Spleen (tissue), 11 donors: ENCODE measurements at regions not wholly inside any gene's neighbourhood (a gene's known extent, or its start where the extent isn't known, plus 50 kb on each side); places are given as distances from the start of the nearest gene placed in this dataset.

ENCODE experiments used
- DNase-seq: peaks from one replicate; pipeline ENCODE4 v3.0.0-alpha.2; 2020
- H3K27ac ChIP-seq, 8 donors: fragments of 200-600 bp; sonication (generic) in 7 of 8; 1 replicate in 4 of 8; 2 replicates in 4 of 8; pipeline versions ENCODE4 v1.5.0 to v1.8.0; 2016 to 2021; ENCODE audit warnings: inconsistent platforms in 4 of 8, mild to moderate bottlenecking in 4 of 8, moderate library complexity in 1 of 8
- H3K27me3 ChIP-seq, 7 donors: fragments of 200-600 bp; sonication (generic) in 6 of 7; replicated peaks in 1 of 7; 1 replicate in 4 of 7; 2 replicates in 3 of 7; pipeline versions ENCODE4 v1.5.0 to v1.8.0; 2016 to 2021; ENCODE audit warnings: inconsistent platforms in 3 of 7, mild to moderate bottlenecking in 1 of 7
- H3K36me3 ChIP-seq, 6 donors: fragments of 200-600 bp; sonication (generic) in 5 of 6; 1 replicate in 4 of 6; 2 replicates in 2 of 6; pipeline versions ENCODE4 v1.5.0 to v1.8.0; 2016 to 2021; ENCODE audit warnings: inconsistent platforms in 2 of 6
- H3K4me1 ChIP-seq, 6 donors: fragments of 200-600 bp; sonication (generic) in 5 of 6; 1 replicate in 3 of 6; 2 replicates in 3 of 6; pipeline versions ENCODE4 v1.5.0 to v1.8.0; 2016 to 2021; ENCODE audit warnings: inconsistent platforms in 3 of 6
- H3K4me3 ChIP-seq, 8 donors: fragments of 200-600 bp; sonication (generic) in 7 of 8; 1 replicate in 4 of 8; 2 replicates in 4 of 8; pipeline versions ENCODE4 v1.5.0 to v1.8.0; 2016 to 2021; ENCODE audit warnings: inconsistent platforms in 4 of 8, mild to moderate bottlenecking in 4 of 8, moderate library complexity in 2 of 8
- H3K9me3 ChIP-seq, 8 donors: fragments of 200-600 bp; sonication (generic) in 7 of 8; 1 replicate in 4 of 8; 2 replicates in 4 of 8; pipeline versions ENCODE4 v1.5.0 to v1.8.0; 2016 to 2021; ENCODE audit warnings: inconsistent platforms in 4 of 8
- POLR2A ChIP-seq, 3 donors: fragments of 450-650 bp; IDR thresholded peaks; one replicate each; pipeline ENCODE4 v1.5.1; 2017; ENCODE audit warnings: antibody characterized with exemption in 3 of 3, mild to moderate bottlenecking in 1 of 3
- POLR2AphosphoS5 ChIP-seq, 3 donors: sonication (generic); formaldehyde crosslinking; IDR thresholded peaks; one replicate each; pipeline ENCODE4 v1.5.1; 2017; ENCODE audit warnings: antibody characterized with exemption in 3 of 3
- WGBS, 5 donors: extraction: QIAGEN DNeasy Blood & Tissue Kit in 3 of 5; methylation state at CpG; one replicate each; pipeline versions ENCODE4 v1.1.5 to v1.1.7; 2013 to 2018; 5-methylcytosine and 5-hydroxymethylcytosine counted together
- intact Hi-C: fragments of 100-400 bp; cut with DNase I; formaldehyde crosslinking; loops from one replicate; pipeline ENCODE4 v1.15.0; 2023; ENCODE audit warnings: low total_unique reads
- TF ChIP-seq, protein P1 (sequence below), 11 experiments: fragments of 200-600 bp in 7 of 11; fragments of 450-650 bp in 4 of 11; sonication (generic) in 4 of 11; IDR thresholded peaks in 8 of 11; conservative IDR thresholded peaks in 3 of 11; 1 replicate in 7 of 11; 2 replicates in 4 of 11; pipeline versions ENCODE4 v1.4.0 to v1.8.0; 2016 to 2021; ENCODE audit warnings: antibody characterized with exemption in 11 of 11, inconsistent platforms in 4 of 11, mild to moderate bottlenecking in 1 of 11
- donor health status: healthy with polysubstance abuse.
- donor health status: DM: no; HTN: no; CAD: no; lungs with moderate emphysema.
- donor health status: DM: no; HTN: no; CAD: no.
- donor health status: Bipolar disorder and iron deficiency.
- donor health status: healthy.
- donor health status: DM: no; HTN: no; CAD: no.
- donor health status: DM: yes; HTN: yes; CAD: no.

GRCh38 chr9:16951502-16951901 lies 81.0 kb upstream of the BNC2 start:
- intact Hi-C loops: no loop called here
- Histone ChIP-seq H3K27me3 (no peaks in the 10 kb centered on the region), H3K4me3 (no peak overlapping the region), H3K27ac (no peak overlapping the region), H3K4me1 (no peaks in the 10 kb centered on the region), H3K36me3 (no peaks in the 10 kb centered on the region), H3K9me3 (no peaks in the 10 kb centered on the region)
- DNase-seq: no peak
- TF ChIP-seq POLR2AphosphoS5 (IDR thresholded peaks at IDR 0.05): no peak
- no peak for TF ChIP-seq POLR2A (IDR thresholded peaks at IDR 0.05)
- WGBS, 5 donors: 87 to 94% (median 89%) methylated on average over 2 of the region's 2 CpGs

DNA sequence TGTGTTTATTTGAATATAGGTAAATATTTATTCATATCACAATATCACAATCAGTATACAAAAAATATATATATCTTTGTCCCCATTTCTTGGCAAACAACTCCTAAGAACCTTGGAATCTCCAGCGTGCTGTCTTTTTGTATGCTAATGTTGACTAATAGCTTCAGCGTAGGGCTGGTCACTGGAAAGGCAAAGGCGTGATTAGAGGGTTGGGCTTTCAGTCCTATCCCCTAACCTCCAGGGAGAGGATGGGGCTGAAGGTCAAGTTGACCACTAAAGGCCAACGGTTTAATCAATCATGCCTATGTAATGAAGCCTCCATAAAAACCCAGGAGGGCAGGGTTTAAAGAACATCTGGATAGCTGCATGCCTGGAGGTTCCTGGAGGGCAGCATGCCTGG lies 79.6 kb upstream of the BNC2 start:
- no peak overlapping the region for H3K27ac ChIP-seq
- no peak overlapping the region for H3K4me3 ChIP-seq
- H3K4me1 ChIP-seq: no peaks in the 10 kb centered on the region
- no peaks in the 10 kb centered on the region for H3K36me3 ChIP-seq
- no peaks in the 10 kb centered on the region for H3K27me3 ChIP-seq
- no peak for DNase-seq
- H3K9me3 ChIP-seq: no peaks in the 10 kb centered on the region
- WGBS, 5 donors: 63 to 76% (median 67%) methylated on average over 4 of the region's 4 CpGs
- intact Hi-C loops: no loop called here
- TF ChIP-seq POLR2A (IDR thresholded peaks at IDR 0.05): no peak
- TF ChIP-seq POLR2AphosphoS5 (IDR thresholded peaks at IDR 0.05): no peak
- TF ChIP-seq, protein P1, sequence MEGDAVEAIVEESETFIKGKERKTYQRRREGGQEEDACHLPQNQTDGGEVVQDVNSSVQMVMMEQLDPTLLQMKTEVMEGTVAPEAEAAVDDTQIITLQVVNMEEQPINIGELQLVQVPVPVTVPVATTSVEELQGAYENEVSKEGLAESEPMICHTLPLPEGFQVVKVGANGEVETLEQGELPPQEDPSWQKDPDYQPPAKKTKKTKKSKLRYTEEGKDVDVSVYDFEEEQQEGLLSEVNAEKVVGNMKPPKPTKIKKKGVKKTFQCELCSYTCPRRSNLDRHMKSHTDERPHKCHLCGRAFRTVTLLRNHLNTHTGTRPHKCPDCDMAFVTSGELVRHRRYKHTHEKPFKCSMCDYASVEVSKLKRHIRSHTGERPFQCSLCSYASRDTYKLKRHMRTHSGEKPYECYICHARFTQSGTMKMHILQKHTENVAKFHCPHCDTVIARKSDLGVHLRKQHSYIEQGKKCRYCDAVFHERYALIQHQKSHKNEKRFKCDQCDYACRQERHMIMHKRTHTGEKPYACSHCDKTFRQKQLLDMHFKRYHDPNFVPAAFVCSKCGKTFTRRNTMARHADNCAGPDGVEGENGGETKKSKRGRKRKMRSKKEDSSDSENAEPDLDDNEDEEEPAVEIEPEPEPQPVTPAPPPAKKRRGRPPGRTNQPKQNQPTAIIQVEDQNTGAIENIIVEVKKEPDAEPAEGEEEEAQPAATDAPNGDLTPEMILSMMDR (IDR thresholded peaks at IDR 0.05 in 8 of 11, conservative IDR thresholded peaks at IDR 0.05 in 3 of 11): no peak

GRCh38 chr9:16930578-16930977 lies 60.1 kb upstream of the BNC2 start:
- intact Hi-C loops: no loop called here
- TF ChIP-seq, protein P1 (IDR thresholded peaks at IDR 0.05 in 8 of 11, conservative IDR thresholded peaks at IDR 0.05 in 3 of 11): no peak
- TF ChIP-seq POLR2A (IDR thresholded peaks at IDR 0.05) (no peak), POLR2AphosphoS5 (IDR thresholded peaks at IDR 0.05) (no peak)
- Histone ChIP-seq H3K27me3 (no peaks in the 10 kb centered on the region), H3K4me3 (no peak overlapping the region), H3K4me1 (no peaks in the 10 kb centered on the region), H3K36me3 (no peaks in the 10 kb centered on the region), H3K9me3 (peaks cover 0 to 3% (median 0%) of the 10 kb centered on the region in 8 donors), H3K27ac (no peak overlapping the region)
- 89 to 95% (median 95%) methylated on average over 2 of the region's 2 CpGs for WGBS, 5 donors
- no peak for DNase-seq

DNA sequence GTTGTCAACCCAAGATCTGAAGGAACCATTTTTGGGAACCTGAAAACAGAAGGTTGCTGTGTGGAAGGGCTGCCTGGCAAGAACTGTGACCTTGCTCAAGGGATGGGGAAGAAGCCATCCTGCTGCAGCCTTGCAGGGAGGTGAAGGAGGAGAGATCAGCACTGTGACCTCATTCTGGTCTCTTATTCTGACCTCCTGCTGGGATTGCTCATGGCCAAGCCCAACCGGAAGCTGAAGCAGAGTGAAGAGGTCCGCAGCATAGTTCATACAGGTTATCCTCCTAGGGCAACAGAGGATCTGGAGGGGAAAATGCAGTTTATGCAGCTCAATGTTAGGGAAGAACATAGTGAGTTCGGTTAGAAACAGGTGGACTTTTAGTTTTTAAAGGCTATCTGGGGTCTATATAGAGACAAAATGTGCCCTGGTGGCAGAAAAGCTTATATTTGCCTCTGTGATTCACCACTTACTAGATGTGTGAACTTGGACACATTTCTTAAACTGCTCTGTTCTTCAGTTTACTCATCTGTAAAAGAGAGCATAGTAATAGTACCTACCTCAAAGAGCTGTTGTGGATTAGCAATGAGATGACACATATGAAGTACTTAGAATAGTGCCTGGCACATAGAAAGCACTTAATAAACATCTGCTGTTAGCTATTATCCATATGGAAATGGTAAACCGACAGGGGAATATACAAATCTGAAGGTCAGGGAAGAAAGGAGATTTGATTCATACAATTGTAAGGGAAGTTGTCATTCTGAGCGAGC lies 57.9 kb upstream of the BNC2 start:
- Histone ChIP-seq H3K4me3 (no peak overlapping the region), H3K4me1 (no peaks in the 10 kb centered on the region), H3K36me3 (no peaks in the 10 kb centered on the region), H3K27me3 (no peaks in the 10 kb centered on the region), H3K9me3 (peaks cover 0 to 9% (median 1%) of the 10 kb centered on the region in 8 donors), H3K27ac (no peak overlapping the region)
- 70 to 80% (median 77%) methylated on average over 5 of the region's 5 CpGs for WGBS, 5 donors
- TF ChIP-seq POLR2AphosphoS5 (IDR thresholded peaks at IDR 0.05): no peak
- TF ChIP-seq, protein P1 (IDR thresholded peaks at IDR 0.05 in 8 of 11, conservative IDR thresholded peaks at IDR 0.05 in 3 of 11): no peak
- TF ChIP-seq POLR2A (IDR thresholded peaks at IDR 0.05): no peak
- intact Hi-C loops: no loop called here
- no peak for DNase-seq
